CD4-positive, alpha-beta T cell treated with Interleukin-12 subunit alpha and Interleukin-12 subunit beta, for 1 hour (primary cell): ENCODE measurements at regions not wholly inside any gene's neighbourhood (a gene's known extent, or its start where the extent isn't known, plus 50 kb on each side); places are given as distances from the start of the nearest gene placed in this dataset.

Experiments
- DNase-seq: peaks from one replicate; pipeline ENCODE4 v3.0.0-alpha.2; 2020

DNA sequence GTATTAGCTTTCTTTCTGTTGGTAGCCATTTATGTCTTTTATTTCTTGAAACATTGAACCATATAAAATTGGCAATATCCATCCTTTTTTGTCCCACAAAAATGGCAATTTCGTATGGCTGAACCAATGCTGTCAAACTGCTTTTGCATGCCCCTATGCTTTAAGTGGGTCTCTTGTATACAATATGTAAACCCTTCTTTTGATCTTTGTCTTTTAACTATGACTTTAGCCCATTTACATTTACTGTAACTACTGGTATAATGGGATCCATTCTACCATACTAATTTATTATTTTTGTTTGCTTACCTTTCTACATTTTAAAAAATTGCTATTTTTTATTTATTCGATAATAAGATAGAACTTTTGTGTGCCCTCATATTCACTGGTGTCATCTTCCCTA lies 93.4 kb downstream of the TENT4A start:
- no peak for DNase-seq

DNA sequence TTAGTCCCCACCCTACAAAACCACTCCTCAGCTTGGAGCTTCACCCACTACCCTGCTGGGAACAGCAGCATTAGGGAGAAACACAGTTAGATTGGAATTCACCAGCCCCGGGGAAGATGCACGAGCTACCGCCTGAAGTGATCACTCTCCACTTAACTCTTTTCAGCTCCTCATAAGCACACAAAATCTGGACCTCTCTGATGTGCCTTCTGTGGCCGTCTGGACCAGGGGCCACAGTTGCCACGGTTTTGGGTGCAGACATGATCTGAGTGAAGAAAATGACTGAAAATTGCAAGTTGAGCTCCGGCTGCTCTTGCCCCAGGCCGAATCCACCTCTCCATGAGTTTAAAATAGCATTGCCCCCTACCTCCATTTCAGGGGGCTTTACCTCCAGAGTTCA lies 95.2 kb downstream of the TENT4A start:
- no peak for DNase-seq

DNA sequence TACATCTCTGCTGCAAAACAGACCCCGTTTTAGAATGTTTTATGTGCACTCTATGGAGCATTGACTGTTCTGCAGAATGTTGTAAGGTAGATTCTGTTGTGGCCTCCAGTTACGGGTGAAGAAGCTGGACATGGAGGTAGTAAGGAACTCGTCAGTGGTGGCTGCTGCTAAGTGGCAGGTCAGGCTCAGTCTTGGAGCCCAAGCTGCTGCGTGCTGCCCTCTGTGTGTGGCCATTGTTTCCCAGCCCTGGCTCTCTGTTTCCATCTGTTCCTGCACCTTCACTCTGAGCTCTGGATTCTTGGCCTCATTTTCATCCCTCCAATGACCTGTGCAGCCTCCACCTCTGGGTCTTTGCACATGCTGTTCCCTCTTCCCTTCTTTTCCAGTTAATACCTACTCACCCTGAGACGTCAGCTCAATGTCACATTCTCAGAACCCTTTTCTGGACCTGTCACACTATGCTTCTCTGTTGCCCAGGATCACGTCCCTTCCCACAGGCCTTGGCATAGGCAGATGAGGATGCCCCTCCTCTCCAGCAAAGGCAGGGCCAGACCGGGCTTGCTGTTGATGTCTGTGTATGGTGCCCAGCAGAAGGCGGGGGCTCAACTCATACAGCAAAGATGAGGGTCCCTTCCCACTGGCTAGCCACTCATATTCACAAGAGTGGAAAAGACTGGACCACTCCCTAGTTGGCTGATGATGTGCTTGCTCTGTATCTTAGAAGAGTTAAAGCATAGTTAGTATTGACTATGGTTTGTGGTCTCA lies 97.6 kb downstream of the TENT4A start:
- DNase-seq, result no peak

DNA sequence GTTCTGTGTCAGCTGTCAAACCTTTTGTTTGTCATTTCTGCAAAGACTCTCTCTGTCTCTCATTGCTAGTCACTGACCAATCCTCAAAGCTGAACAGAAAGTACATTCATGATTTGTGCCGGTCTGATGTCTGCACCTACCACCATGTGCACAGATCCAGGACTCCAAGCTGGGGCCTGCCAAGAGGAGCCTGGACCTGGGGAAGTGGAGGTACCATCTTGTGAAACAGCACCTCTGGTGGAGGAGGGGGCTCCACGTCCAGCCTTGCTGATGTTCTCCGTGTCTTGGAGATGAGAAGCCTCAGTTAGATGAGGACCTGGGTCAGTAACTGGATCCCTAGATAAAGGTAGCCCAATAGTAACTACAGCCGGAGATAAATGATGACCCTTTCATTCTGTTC lies 98.9 kb downstream of the TENT4A start:
- no peak for DNase-seq

DNA sequence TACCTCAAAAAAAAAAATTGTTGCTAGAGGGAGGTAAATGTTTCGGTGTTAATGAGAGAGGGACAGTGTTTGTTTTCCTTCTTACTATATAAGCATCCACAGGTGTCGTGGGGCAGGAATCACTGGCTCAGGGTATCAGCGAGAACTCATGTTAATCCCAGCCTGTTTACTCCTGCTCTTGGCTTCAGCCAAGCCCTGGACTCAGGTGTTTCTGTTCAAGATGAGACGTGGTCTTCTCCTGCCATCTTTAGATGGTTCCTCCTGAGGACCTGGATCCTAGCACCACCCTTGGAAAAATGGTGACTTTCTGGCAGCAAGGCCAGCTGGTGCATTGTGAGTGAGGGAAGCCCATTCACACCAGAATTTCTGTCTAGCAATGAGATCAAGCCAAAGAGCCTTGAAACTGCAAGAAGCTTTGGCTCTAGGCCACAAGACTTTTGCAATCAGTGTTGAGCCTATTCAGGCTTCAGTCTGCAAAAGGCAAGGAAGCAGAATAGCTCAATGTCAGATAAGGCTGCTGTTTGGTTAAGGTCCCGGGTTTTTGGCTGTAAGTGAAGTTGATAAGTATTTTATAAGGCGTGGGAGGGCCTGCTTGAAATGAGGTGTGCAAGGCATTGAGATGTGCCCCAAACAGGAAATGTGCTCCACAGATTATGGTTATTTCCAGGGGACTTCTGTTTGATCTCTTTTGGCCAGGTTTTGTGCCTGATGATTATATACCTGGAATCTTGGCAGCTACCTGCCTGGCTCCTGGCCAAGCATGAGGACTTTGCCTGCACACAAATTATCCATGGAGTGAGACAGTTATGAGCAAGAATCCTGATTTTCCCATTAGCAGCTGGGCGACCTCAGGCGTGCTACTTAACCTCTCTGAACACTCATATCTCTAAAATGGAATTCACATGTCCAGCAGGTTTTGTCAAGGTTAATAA lies 99.8 kb downstream of the TENT4A start:
- DNase-seq, result no peak

DNA sequence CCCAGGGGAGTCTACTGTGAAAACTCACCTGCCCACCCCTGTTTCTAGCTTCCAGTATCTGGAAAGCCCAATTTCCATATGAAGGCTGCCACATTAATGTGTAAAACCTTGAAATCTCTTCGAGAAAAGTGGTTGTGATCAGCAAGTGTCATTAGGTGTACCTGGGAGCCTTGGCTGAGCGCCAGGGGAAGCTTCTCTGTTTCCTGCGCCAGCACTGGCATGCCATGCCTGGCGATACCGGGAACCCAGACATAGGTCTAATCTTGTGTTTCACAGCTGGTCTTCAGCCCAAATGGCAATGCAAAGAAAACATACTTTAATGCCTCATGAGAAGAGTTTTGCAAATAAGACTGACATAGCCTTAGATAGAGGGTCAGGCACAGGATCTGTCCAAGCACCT lies 101.6 kb downstream of the TENT4A start:
- DNase-seq, result no peak

DNA sequence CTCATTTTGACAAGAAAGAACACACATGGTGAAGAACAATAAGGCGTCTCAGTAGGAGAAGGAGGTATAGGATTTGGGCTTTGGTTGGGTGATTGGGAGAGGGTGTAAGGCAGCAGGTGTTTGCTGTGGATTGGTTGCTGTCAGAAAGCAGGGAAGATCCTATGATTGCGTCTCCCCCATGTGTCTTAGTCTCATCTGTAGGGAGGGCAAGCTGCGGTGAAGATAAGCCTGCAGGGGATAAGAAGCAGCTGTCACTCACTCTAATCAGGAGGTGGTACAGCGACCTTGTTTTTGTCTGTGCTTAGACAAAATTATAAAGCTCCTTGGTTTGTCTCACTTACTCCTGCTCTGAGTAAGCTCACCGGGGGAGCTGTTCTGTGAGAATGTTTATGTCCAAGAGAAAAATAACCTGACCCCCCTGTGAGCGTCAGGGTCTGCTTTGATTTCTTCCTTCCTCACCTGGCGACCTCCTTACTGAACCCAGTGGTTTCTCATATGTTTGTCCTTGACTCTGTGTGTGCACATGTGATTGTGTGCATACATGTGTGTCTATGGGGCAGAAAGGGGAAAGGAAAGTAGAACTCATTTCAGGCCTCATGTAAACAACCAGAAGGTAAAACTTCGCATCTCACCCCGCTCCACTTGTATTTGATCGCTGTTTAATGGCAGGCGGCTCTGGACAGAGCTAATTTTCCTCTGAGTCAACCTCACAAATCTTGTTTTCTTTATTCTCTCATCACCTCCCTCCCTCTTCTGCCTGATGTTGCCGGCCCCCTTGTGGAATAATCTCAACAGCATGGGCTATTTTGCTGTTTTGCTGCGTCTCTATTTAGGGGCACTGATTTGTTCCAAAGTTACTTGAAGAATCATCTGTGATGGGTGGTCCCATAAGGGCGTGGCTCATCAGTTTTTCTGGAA lies 105.6 kb downstream of the TENT4A start:
- no peak for DNase-seq

DNA sequence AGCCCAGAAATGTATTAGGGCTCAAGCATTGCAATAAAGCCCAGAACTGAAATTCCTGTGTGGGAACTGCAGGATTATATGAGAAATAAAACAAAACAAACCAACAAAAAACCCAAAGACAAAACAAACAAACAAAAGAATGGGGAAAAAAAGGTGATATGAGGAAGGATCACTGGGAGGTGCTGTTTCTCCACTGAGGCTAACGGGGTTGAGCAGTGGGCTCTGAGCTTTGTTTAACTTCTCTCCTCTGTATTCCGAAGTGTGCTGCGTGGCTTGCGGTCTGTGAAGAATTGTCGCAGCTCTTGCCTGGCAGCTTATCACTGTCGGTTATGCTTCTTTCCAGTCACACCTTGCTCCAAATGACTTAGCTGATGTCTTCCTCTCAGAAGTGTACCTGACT lies 106.3 kb downstream of the TENT4A start:
- no peak for DNase-seq

DNA sequence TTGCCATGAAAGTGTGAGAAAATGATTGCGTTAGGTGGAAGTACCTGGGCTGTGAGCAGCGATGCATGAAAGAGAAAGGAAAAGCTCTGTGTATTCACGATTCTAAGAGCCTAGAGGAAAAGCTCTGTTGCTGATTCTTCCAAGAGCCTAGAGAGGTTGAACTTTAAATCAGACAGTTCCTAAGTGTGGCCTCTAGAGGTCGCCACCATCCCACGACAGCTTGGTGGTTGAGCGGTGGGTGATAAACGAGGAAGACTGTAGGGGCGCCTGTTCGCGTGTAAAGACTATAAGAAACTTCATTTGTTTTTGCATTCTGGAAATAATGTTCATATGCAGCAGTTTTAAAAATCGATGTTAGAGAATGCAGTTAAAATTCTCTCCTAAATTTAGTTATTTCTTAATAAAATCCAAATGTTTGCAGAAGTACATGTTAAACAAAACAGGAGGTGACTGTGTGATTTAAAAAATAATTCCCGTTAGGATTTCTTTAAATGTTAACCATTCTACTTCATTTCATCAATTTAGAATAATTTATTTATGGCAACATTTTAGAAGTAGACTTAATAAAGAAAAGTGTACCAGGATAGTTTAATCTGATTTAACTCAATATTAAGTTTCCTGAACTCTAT lies 107.7 kb downstream of the TENT4A start:
- DNase-seq, result peak; percentile 30

DNA sequence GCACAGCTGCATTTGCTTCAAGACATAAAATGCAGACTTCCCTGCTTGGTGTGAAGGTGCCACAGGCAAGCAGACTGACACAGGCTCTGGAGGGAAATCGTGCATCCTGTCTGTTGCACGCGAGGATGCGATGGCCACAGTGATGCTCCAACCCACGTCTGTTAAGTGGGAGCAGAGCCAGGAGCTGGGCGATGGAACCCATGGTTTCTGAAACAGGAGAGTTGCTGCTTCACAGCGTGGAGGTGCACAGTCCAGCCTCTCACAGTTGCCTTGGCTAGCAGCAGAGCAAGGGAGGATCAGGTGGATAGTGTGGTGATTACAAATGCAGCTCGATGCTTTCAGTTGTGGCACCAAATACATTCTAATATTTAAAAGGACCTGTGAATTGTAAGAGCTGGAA lies 108.8 kb downstream of the TENT4A start:
- no peak for DNase-seq

DNA sequence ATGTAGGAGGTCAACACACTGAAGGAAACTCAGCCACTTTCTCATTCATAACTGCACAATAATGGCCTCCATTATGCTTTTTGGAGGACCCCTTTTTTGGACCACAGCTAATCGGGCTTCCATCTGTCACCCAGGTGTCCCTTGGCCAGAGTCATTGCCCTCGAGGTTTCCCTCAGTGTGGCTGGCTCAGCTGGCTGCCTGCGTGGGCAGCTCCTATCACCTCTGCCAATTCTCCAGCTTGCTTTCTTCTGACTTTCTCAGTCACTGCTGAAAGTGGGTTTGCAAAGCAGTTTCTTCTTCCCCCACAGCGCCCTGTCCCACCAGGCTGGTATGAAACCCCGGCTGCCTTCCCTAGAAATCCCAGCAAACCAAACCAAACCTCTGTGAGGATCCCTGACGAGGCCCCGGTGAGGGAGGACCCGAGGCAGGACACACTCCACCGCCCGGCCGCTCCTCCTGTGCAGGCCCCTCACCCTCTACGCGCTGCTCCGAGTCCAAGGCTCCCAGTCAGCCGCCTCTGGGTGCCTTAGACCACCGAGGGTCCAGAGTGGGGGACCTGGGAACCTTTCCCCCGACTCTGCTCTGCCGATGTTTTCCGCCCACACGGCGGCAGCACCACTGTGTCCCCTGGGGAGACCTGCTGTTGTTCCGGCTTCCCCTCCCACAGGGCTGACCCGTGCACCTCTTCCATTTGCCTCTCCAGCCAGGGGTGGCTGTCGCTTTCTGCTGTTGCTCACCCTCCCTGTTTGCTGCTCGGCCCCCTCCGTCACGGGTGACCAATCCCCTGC lies 109.5 kb downstream of the TENT4A start:
- no peak for DNase-seq

DNA sequence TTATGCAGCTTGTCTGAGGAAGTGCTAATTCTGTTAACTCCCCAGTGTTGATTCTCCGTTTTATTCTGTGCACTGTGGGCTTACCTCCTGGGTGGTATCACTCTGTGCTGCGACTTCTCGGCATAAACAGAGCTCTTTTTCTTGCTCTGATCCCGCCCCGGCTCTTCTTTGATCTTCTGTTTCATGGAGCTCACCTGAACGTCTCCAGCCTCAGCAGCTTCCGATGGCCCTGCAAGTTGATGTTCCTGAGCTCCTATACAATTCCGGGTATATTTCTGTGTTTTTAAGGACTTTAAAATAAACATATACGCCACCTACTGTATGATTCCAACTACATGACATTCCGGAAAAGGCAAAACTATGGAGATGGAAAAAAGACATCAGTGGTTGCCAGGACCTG lies 110.8 kb downstream of the TENT4A start:
- DNase-seq, result no peak

DNA sequence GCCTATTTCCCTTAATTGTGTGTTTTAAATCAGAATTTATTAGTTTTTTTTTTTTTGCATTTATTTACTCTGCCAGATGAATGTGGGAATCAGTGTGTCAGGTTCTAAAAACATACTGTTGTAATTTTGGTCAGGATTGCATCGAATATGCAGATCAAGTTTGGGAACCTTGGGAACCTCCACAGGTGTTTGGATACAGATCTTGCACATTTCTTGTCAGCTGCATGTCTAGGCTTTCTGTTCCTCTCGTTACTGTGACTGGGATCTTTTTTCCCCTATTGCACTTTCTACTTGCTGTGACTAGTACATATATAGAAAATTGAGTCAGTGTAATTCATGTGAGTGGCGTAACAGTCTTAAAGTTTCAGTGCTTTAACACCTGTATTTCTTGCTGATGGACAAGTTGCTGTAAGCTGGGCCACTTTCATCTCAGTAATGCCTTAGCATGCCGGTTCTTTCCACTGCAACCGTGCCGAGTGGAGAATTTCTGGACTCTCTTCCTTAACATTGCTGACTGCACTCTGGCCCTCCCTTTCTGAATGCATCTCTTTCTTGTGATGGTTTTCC lies 112.5 kb downstream of the TENT4A start:
- DNase-seq, result no peak

DNA sequence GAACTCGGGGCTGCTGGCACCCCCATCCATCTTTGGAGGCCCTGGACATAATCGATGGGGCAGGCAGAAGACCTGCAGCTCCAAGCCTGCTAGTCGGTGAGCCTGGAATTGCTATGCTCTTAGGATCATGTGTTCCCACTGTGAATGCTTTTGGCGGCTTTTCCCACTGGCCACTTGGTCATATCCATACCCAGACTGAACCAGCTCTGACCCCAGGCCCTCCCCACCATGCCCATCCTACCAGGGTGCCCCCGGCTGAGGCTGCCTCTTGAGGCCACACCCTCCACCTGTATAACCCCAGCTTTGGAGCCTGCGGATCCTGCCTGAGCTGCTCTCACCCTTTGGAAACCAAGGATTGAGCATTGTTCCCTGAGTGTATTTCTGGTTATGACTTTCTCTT lies 113.5 kb downstream of the TENT4A start:
- DNase-seq, result no peak

DNA sequence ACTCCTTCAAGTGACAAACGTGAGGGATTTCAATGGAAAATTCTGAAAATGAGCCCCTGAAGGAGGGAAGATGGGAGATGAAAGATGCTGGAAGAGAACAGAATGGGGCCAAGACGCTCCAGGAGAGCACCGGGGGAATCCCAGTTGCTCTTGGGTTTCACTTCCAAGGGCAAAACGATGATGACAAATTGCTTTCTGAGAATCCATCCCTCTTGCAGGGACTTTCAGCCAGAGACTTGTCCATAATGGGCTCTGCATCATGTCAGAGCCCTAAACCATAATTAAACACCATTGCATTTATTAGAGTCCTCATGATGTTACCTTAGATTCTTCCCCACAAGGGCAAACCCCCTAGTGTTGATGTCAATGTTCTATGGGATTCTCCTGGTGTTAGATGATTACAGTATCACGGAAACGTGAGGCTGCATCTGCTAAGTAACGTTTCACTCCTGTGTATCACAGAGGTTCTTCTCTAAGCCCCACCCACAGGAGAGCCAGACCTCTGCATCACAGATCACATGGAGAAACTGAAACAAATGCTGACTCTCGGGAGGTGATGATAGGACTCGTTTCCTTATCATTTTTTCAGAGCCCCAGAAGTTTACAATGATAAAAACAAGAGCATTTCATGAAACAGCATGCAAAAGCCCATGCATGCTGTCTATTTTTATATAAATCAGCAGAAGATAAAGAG lies 114.4 kb downstream of the TENT4A start:
- peak; percentile 64 for DNase-seq

DNA sequence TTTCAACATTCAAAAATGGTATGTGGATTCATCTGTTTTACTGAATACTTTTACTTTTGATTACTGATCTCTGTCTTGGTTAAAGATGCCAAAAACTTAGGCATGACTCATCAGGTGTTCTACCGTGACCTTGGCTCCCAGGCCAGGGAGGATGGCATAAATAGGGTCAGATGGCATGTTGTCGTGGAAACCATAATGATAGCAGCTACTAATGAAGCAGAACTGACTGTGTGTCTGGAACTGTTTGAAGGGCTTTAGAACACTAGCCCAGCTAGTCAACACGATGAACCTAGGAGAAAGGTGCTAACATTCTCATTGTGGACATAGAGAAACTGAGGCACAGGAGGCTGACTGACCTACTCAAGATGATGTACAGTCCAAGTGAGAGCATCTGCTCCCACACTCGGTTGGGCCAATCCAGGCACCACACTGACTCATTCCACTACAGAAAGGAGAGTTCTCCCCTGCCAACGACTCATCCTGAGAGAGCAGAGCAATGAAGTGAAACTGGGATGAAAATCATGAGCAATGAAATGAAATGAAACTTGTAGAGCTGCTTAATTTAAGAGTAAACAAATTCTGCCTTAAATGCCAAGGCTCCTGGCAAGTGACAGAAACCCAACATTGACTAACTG lies 116.0 kb downstream of the TENT4A start:
- peak; percentile 37 for DNase-seq

DNA sequence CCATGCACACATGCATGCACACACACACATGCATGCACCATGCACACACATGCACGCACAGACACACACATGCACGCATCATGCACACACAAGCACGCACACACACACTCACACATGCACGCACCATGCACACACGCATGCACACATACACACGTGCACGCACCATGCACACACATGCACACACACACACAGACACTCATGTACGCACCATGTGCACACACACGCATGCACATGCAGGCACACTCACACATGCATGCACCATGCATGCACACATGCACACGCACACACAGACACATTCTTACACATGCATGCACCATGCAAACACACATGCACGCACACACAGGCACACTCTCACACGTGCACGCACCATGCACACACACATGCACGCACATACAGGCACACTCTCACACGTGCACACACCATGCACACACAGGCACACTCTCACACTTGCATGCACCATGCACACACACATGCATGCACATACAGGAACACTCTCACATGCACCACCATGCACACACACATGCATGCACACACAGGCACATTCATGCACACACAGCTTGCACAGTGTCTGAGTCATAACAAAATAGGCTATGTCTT lies 117.5 kb downstream of the TENT4A start:
- no peak for DNase-seq

DNA sequence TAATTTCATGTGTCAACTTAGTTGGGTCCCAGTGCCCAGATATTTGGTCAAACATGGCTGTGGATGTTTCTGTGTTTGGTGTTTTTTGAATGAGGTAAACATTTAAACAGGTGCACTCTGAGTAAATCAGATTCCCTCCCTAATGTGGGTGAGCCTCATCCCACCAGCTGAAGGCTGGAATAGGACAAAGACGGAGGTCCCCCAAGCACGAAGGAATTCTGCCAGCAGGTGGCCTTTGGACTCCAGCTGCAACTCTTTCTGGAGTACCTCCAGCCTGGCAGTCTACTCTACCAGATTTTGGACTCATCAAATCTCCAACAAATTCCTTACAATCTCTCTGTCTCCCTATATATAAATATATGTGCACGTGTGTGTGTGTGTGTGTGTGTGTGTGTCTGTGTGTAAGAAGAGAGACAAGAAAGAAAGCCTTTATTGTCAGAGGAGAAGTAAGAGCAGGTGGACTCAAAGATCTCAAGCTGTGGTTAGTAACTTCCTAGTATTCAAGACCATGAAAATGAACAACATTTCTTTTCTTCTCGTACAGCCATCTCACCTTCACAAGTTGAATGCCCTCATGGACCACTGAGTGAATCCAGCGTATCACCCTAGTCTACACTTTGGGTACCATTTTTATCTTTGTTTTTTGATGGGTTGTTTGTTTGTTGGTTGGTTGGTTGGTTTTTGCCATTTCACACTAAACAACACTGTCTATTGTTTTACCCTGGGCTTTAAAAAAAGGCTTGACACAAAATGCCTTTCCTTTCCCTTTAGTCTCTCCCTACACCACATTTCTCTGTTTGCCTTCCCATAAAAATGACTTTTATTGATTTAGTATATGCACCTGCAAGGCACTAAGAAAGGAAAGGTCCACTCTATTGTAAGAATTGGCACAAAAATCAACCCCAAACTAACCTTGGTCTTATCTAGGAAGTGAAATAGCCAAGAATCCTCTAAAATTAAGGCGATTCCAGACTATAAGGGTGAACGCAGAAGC lies 118.7 kb downstream of the TENT4A start:
- no peak for DNase-seq

DNA sequence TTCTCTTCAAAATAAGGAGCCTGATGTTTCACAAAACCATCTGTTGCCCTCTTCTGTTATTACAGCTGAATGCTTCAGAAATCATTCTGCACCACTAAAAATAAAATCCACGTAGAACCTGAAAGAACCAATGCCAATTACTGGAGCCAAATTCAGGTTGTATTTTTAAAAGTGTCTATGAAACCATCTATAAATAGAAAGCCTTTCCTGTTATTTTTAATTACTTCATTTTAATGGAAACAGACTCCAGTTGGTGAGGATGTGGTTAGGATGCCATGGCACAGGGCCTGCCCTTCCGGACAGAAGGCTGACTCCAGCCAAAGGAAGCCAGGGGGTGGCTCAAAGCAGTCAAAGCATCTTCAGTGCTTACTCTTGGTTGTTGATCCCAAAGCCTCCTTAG lies 119.8 kb downstream of the TENT4A start:
- no peak for DNase-seq
